ENCODE measurements at regions not wholly inside any gene's neighbourhood (a gene's known extent, or its start where the extent isn't known, plus 50 kb on each side); places are given as distances from the start of the nearest gene placed in this dataset.

GRCh38 chr6:4651831-4652467, 124.3 kb upstream of the CDYL start:
- TF ChIP-seq, protein P1, sequence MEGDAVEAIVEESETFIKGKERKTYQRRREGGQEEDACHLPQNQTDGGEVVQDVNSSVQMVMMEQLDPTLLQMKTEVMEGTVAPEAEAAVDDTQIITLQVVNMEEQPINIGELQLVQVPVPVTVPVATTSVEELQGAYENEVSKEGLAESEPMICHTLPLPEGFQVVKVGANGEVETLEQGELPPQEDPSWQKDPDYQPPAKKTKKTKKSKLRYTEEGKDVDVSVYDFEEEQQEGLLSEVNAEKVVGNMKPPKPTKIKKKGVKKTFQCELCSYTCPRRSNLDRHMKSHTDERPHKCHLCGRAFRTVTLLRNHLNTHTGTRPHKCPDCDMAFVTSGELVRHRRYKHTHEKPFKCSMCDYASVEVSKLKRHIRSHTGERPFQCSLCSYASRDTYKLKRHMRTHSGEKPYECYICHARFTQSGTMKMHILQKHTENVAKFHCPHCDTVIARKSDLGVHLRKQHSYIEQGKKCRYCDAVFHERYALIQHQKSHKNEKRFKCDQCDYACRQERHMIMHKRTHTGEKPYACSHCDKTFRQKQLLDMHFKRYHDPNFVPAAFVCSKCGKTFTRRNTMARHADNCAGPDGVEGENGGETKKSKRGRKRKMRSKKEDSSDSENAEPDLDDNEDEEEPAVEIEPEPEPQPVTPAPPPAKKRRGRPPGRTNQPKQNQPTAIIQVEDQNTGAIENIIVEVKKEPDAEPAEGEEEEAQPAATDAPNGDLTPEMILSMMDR (IDR thresholded peaks at IDR 0.05; ENCODE audit: low read depth, low read length) = no peak
- no peak for TF ChIP-seq EZH2phosphoT487 (IDR thresholded peaks at IDR 0.05; ENCODE audit: low read depth)
